Endothelial cell of umbilical vein (primary cell): ENCODE measurements at regions not wholly inside any gene's neighbourhood (a gene's known extent, or its start where the extent isn't known, plus 50 kb on each side); places are given as distances from the start of the nearest gene placed in this dataset.

Source experiments
- CTCF ChIP-seq, 2 donors: IDR thresholded peaks; 1 replicate in 1 of 2; 2 replicates in 1 of 2; pipeline ENCODE4 v1.5.1; 2011; ENCODE audit warnings: low read length in 2 of 2, mild to moderate bottlenecking in 2 of 2, moderate library complexity in 2 of 2, control low read depth in 1 of 2, inconsistent platforms in 1 of 2, low read depth in 1 of 2; ENCODE audit not compliant: insufficient read depth in 1 of 2; ENCODE audit errors: extremely low read depth in 1 of 2
- EZH2 ChIP-seq: IDR thresholded peaks from 2 replicates; pipeline ENCODE4 v1.6.1; 2012; ENCODE audit warnings: borderline replicate concordance, low read depth, mild to moderate bottlenecking, moderate library complexity, low read length, inconsistent platforms; ENCODE audit not compliant: severe bottlenecking

- TF ChIP-seq CTCF (IDR thresholded peaks at IDR 0.05; ENCODE audit: extremely low read depth in 1 of 2, insufficient read depth in 1 of 2, low read depth in 1 of 2, low read length in 2 of 2) (no peak), EZH2 (no peak)
These were observed 266.1 kb downstream of the SLC4A3 start for GRCh38 chr2:219893541-219893940.
